Endothelial cell of umbilical vein (primary cell): ENCODE measurements at regions not wholly inside any gene's neighbourhood (a gene's known extent, or its start where the extent isn't known, plus 50 kb on each side); places are given as distances from the start of the nearest gene placed in this dataset.

Experiments
- BruUV-seq: library from RNA; stranded (reverse); fragments of 400-500 nt; replicated peaks from 2 replicates; lab custom pipeline; 2021; lab: Mats Ljungman, UMichigan
- CTCF ChIA-PET: fragments of 300-600, 350-600 bp; sonication (Branson Sonifier 250); formaldehyde crosslinking; loops from one replicate; lab custom pipeline; 2021; ENCODE audit warnings: antibody characterized with exemption, inconsistent platforms; lab: Charles Lee
- POLR2A ChIA-PET: fragments of 300-600, 350-600 bp; sonication (Branson Sonifier 250); formaldehyde crosslinking; loops from one replicate; lab custom pipeline; 2021; ENCODE audit warnings: antibody characterized with exemption, inconsistent platforms; lab: Charles Lee
- DNase-seq: peaks from one replicate; pipeline ENCODE4 v3.0.0-alpha.2; 2011; ENCODE audit warnings: low read depth, low spot score
- FAIRE-seq: peaks from 2 replicates; lab custom pipeline; 2011; peaks lifted over from hg19 to GRCh38; lab: Jason Lieb, UNC
- H2AFZ ChIP-seq: 2 replicates; pipeline ENCODE4 v1.6.0; 2012; ENCODE audit warnings: low read depth, low read length, control low read depth, inconsistent platforms
- H3K27ac ChIP-seq: 2 replicates; pipeline ENCODE4 v1.5.1; 2011; ENCODE audit warnings: low read depth, mild to moderate bottlenecking, control low read depth, low read length, moderate library complexity; ENCODE audit not compliant: insufficient read depth
- H3K27me3 ChIP-seq, 2 experiments: 2 replicates each; pipeline versions ENCODE4 v1.6.0 to v1.6.1; 2011; ENCODE audit warnings: low read length in 2 of 2, mixed read lengths in 1 of 2; ENCODE audit not compliant: control insufficient read depth in 2 of 2, insufficient read depth in 2 of 2
- H3K36me3 ChIP-seq, 2 experiments: 2 replicates in 1 of 2; 3 replicates in 1 of 2; pipeline ENCODE4 v1.5.1; 2011; ENCODE audit warnings: low read length in 2 of 2, mild to moderate bottlenecking in 1 of 2, moderate library complexity in 1 of 2; ENCODE audit not compliant: control insufficient read depth in 2 of 2, insufficient read depth in 2 of 2; ENCODE audit errors: extremely low read depth in 1 of 2
- H3K4me1 ChIP-seq: 3 replicates; pipeline ENCODE4 v1.5.1; 2011; ENCODE audit warnings: mild to moderate bottlenecking, low read length; ENCODE audit not compliant: control insufficient read depth, insufficient read depth; ENCODE audit errors: extremely low read depth
- H3K4me2 ChIP-seq: 2 replicates; pipeline ENCODE4 v1.6.1; 2011; ENCODE audit warnings: low read length, control low read depth, mixed read lengths; ENCODE audit not compliant: insufficient read depth
- H3K4me3 ChIP-seq, 3 experiments: fragments of 200-600 bp in 1 of 3; sonication (generic), shearing (Covaris generic) in 1 of 3; replicated peaks in 1 of 3; 2 replicates each; pipeline ENCODE4 v1.5.1; 2011 to 2016; ENCODE audit warnings: control low read depth in 3 of 3, low read length in 3 of 3, mild to moderate bottlenecking in 2 of 3, inconsistent platforms in 1 of 3, low read depth in 1 of 3, moderate library complexity in 1 of 3; ENCODE audit not compliant: insufficient read depth in 1 of 3
- H3K79me2 ChIP-seq: 2 replicates; pipeline ENCODE4 v1.6.0; 2012; ENCODE audit warnings: low read length, inconsistent platforms; ENCODE audit not compliant: control insufficient read depth, insufficient read depth
- H3K9ac ChIP-seq: replicated peaks from 2 replicates; pipeline ENCODE3; 2011; ENCODE audit warnings: low read length, control low read depth; ENCODE audit not compliant: insufficient read depth; ENCODE audit errors: extremely low read depth
- H3K9me1 ChIP-seq: replicated peaks from 3 replicates; pipeline ENCODE4 v1.6.0; 2011; ENCODE audit warnings: mild to moderate bottlenecking, low read length; ENCODE audit not compliant: control insufficient read depth, insufficient read depth; ENCODE audit errors: extremely low read depth
- H3K9me3 ChIP-seq: replicated peaks from 2 replicates; pipeline ENCODE4 v1.5.1; 2012; ENCODE audit warnings: low read length, inconsistent platforms; ENCODE audit not compliant: control insufficient read depth, insufficient read depth
- H4K20me1 ChIP-seq: replicated peaks from 2 replicates; pipeline ENCODE3; 2011; ENCODE audit warnings: mild to moderate bottlenecking, low read length; ENCODE audit not compliant: control insufficient read depth, insufficient read depth; ENCODE audit errors: extremely low read depth
- CTCF ChIP-seq, 2 donors: IDR thresholded peaks; 1 replicate in 1 of 2; 2 replicates in 1 of 2; pipeline ENCODE4 v1.5.1; 2011; ENCODE audit warnings: low read length in 2 of 2, mild to moderate bottlenecking in 2 of 2, moderate library complexity in 2 of 2, control low read depth in 1 of 2, inconsistent platforms in 1 of 2, low read depth in 1 of 2; ENCODE audit not compliant: insufficient read depth in 1 of 2; ENCODE audit errors: extremely low read depth in 1 of 2
- EZH2 ChIP-seq: IDR thresholded peaks from 2 replicates; pipeline ENCODE4 v1.6.1; 2012; ENCODE audit warnings: borderline replicate concordance, low read depth, mild to moderate bottlenecking, moderate library complexity, low read length, inconsistent platforms; ENCODE audit not compliant: severe bottlenecking
- FOS ChIP-seq: IDR thresholded peaks from 2 replicates; pipeline ENCODE4 v1.6.1; 2011; ENCODE audit warnings: mild to moderate bottlenecking, low read length, moderate library complexity, borderline replicate concordance; ENCODE audit not compliant: insufficient read depth
- GATA2 ChIP-seq: IDR thresholded peaks from 2 replicates; pipeline ENCODE4 v1.7.0; 2011; ENCODE audit warnings: low read depth, mild to moderate bottlenecking, moderate library complexity, mixed read lengths, low read length; ENCODE audit not compliant: insufficient read length, insufficient read depth
- JUN ChIP-seq: IDR thresholded peaks from 2 replicates; pipeline ENCODE4 v1.6.1; 2011; ENCODE audit warnings: borderline replicate concordance, low read depth; ENCODE audit not compliant: insufficient read length, insufficient read depth
- MYC ChIP-seq: IDR thresholded peaks from one replicate; pipeline ENCODE4 v1.6.1; 2011; ENCODE audit warnings: mild to moderate bottlenecking, low read depth, low read length
- POLR2A ChIP-seq: IDR thresholded peaks from 2 replicates; pipeline ENCODE4 v1.6.1; 2012; ENCODE audit warnings: low read depth, mild to moderate bottlenecking, control low read depth, low read length
- POLR2AphosphoS5 ChIP-seq: IDR thresholded peaks from 2 replicates; pipeline ENCODE4 v1.6.1; 2012; ENCODE audit warnings: low read depth, mild to moderate bottlenecking, control low read depth, low read length, moderate library complexity; ENCODE audit not compliant: insufficient read depth
- dilution Hi-C: fragments of 300-500 bp; cut with MboI; formaldehyde crosslinking; loops from one replicate; pipeline ENCODE4 v1.15.0; 2019; ENCODE audit warnings: low sequenced_read_pairs; ENCODE audit not compliant: extremely low pct_ligation_motif_present
- intact Hi-C: fragments of 100-400 bp; cut with micrococcal nuclease; formaldehyde crosslinking; loops from one replicate; pipeline ENCODE4 v1.10.0; 2022
- TF ChIP-seq, protein P1 (sequence below): IDR thresholded peaks from 2 replicates; pipeline ENCODE4 v1.6.1; 2011; ENCODE audit not compliant: insufficient read depth, insufficient read length

DNA sequence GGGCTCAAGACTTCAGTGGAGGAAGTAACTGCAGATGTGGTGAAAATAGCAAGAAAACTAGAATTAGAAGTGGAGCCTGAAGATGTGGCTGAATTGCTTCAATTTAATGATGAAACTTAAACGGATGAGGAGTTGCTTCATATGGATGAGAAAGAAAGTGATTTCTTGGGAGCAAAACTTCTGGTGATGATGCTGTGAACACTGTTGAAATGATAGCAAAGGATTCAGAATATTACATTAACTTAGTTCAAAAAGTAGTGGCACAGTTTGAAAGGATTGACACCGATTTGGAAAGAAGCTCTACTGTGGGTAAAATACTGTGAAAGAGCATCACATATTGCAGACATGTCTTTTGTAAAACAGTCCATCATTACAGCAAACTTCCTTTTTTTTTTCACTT lies 638.0 kb downstream of the NYAP2 start:
- Histone ChIP-seq H3K4me1 (no peaks in the 10 kb centered on the region), H3K9ac (no peak overlapping the region), H2AFZ (no peak overlapping the region), H3K27ac (no peak overlapping the region), H3K4me3 (no peak overlapping the region), H3K27me3 (no peaks in the 10 kb centered on the region), H4K20me1 (no peaks in the 10 kb centered on the region), H3K9me1 (no peaks in the 10 kb centered on the region), H3K9me3 (no peaks in the 10 kb centered on the region), H3K79me2 (no peaks in the 10 kb centered on the region), H3K4me2 (no peak overlapping the region), H3K36me3 (no peaks in the 10 kb centered on the region)
- no peak for FAIRE-seq
- intact Hi-C loops (loop anchor here (10.0 kb wide), 1 partner anchor 757 kb away; the partner anchor contains the start of gene IRS1), dilution Hi-C loops (no loop called here)
- no TSS peak for BruUV-seq
- POLR2A ChIA-PET, result no interaction called here
- CTCF ChIA-PET, result no interaction called here
- DNase-seq, result no peak
- no peak for TF ChIP-seq EZH2
- no peak for TF ChIP-seq FOS
- no peak for TF ChIP-seq MYC
- no peak for TF ChIP-seq CTCF (IDR thresholded peaks at IDR 0.05; ENCODE audit: extremely low read depth in 1 of 2, insufficient read depth in 1 of 2, low read depth in 1 of 2, low read length in 2 of 2)
- TF ChIP-seq, protein P1, sequence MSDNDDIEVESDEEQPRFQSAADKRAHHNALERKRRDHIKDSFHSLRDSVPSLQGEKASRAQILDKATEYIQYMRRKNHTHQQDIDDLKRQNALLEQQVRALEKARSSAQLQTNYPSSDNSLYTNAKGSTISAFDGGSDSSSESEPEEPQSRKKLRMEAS, result no peak
- no peak for TF ChIP-seq GATA2
- TF ChIP-seq POLR2A, result no peak
- no peak for TF ChIP-seq POLR2AphosphoS5
- no peak for TF ChIP-seq JUN
